ENCODE measurements at regions not wholly inside any gene's neighbourhood (a gene's known extent, or its start where the extent isn't known, plus 50 kb on each side); places are given as distances from the start of the nearest gene placed in this dataset.

GRCh38 chr12:94745562-94745961 is 95.2 kb upstream of the TMCC3 start:
- TF ChIP-seq POLR2A (IDR thresholded peaks at IDR 0.05) = no peak
- no peak for TF ChIP-seq CTCF (IDR thresholded peaks at IDR 0.05)
